Panc1 (cell line): ENCODE measurements at regions not wholly inside any gene's neighbourhood (a gene's known extent, or its start where the extent isn't known, plus 50 kb on each side); places are given as distances from the start of the nearest gene placed in this dataset.
"Not testable (repeated sequence)": the region's sequence is repeated elsewhere in the genome, so short reads cannot be mapped to it uniquely, and the experiment has no call there.

Source experiments
- ATAC-seq: fragments of 200-7000 bp; cut with Tn5 transposase; 2 replicates; pipeline ENCODE4 v1.9.1; 2020; ENCODE audit warnings: mild to moderate bottlenecking, moderate library complexity
- BruUV-seq: library from RNA; stranded (reverse); fragments of 400-500 nt; replicated peaks from 2 replicates; lab custom pipeline; 2021; lab: Mats Ljungman, UMichigan
- CTCF ChIA-PET: fragments of 300-600 bp; sonication (Branson Sonifier 250); formaldehyde crosslinking; loops from one replicate; lab custom pipeline; 2022; ENCODE audit warnings: antibody characterized with exemption; lab: Charles Lee
- POLR2A ChIA-PET: fragments of 300-600 bp; sonication (Branson Sonifier 250); formaldehyde crosslinking; loops from one replicate; lab custom pipeline; 2022; ENCODE audit warnings: antibody characterized with exemption; lab: Charles Lee
- DNase-seq: peaks from one replicate; pipeline ENCODE4 v3.0.0-alpha.2; 2010; ENCODE audit warnings: low read depth, low spot score
- H3K27ac ChIP-seq: 2 replicates; pipeline ENCODE4 v1.5.1; 2011; ENCODE audit warnings: mild to moderate bottlenecking, low read length, inconsistent platforms
- H3K27me3 ChIP-seq: fragments of 200-500 bp; sonication (Bioruptor generic); 2 replicates; pipeline ENCODE4 v1.6.0; 2014; ENCODE audit warnings: low read length, inconsistent platforms; ENCODE audit not compliant: control insufficient read depth, insufficient read depth
- H3K36me3 ChIP-seq: fragments of 200-500 bp; sonication (Bioruptor generic); 2 replicates; pipeline ENCODE4 v1.5.1; 2014; ENCODE audit warnings: inconsistent platforms, mild to moderate bottlenecking, low read length, moderate library complexity; ENCODE audit not compliant: control insufficient read depth, insufficient read depth
- H3K4me1 ChIP-seq: 2 replicates; pipeline ENCODE4 v1.5.1; 2011; ENCODE audit warnings: inconsistent platforms, mild to moderate bottlenecking, low read length, moderate library complexity; ENCODE audit not compliant: control insufficient read depth, insufficient read depth
- H3K4me3 ChIP-seq, 2 experiments: 2 replicates each; pipeline ENCODE4 v1.5.1; 2011 to 2012; ENCODE audit warnings: low read depth in 2 of 2, low read length in 2 of 2, mild to moderate bottlenecking in 2 of 2, inconsistent platforms in 1 of 2, moderate library complexity in 1 of 2
- H3K9me3 ChIP-seq: fragments of 200-500 bp; sonication (Bioruptor generic); 2 replicates; pipeline ENCODE4 v1.5.1; 2014; ENCODE audit warnings: low read depth, mild to moderate bottlenecking, inconsistent platforms, low read length, moderate library complexity; ENCODE audit not compliant: control insufficient read depth, insufficient read depth
- CTCF ChIP-seq: fragments of 450-650 bp; IDR thresholded peaks from 2 replicates; pipeline ENCODE4 v1.5.1; 2017; ENCODE audit warnings: mild to moderate bottlenecking
- POLR2AphosphoS5 ChIP-seq: IDR thresholded peaks from 2 replicates; pipeline ENCODE4 v1.6.1; 2012; ENCODE audit warnings: mild to moderate bottlenecking, low read depth, low read length, moderate library complexity
- SIN3A ChIP-seq: IDR thresholded peaks from 2 replicates; pipeline ENCODE4 v1.6.1; 2012; ENCODE audit warnings: low read depth, mild to moderate bottlenecking, low read length, moderate library complexity, borderline replicate concordance; ENCODE audit not compliant: insufficient read depth
- TCF7L2 ChIP-seq: IDR thresholded peaks from 2 replicates; pipeline ENCODE4 v1.6.1; 2011; ENCODE audit warnings: mild to moderate bottlenecking, low read depth, low read length, inconsistent platforms
- in situ Hi-C: cut with HindIII; loops from 2 replicates; pipeline ENCODE4 v1.10.0; 2016; ENCODE audit warnings: low sequenced_read_pairs, low pct_unique_long_range_greater_than_20kb
- intact Hi-C: fragments of 100-400 bp; cut with micrococcal nuclease; formaldehyde crosslinking; loops from one replicate; pipeline ENCODE4 v1.10.0; 2022; ENCODE audit not compliant: unreplicated experiment
- TF ChIP-seq, protein P1 (sequence below), 2 experiments: IDR thresholded peaks; 2 replicates each; pipeline ENCODE4 v1.6.1; 2011 to 2012; ENCODE audit warnings: low read depth in 2 of 2, control low read depth in 1 of 2, low read length in 1 of 2, mild to moderate bottlenecking in 1 of 2, moderate library complexity in 1 of 2; ENCODE audit not compliant: insufficient read depth in 1 of 2

DNA sequence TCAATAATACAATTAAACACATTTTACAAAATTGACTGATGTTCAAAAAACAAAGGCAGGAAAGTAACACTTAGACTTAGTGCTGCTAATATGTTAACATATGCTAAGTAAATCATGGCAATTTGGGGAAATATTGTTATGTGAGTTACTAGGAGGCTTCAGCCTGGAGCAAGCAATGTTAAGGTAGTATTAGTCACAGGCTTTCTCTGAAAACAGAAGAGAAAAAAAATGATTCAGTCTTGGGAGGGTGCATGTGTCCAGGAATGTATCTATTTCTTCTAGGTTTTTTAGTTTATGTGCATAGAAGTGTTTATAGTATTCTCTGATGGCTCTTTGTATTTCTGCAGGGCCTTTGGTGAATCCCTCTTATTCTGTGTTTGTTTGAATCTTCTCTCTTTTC, 345.8 kb upstream of the TFPI start:
- Histone ChIP-seq H3K9me3 (no peaks in the 10 kb centered on the region), H3K36me3 (no peaks in the 10 kb centered on the region), H3K4me1 (no peaks in the 10 kb centered on the region), H3K27me3 (no peaks in the 10 kb centered on the region), H3K27ac (no peak overlapping the region), H3K4me3 (no peak overlapping the region)
- no peak for DNase-seq
- intact Hi-C loops: no loop called here
- in situ Hi-C loops: no loop called here
- no TSS peak for BruUV-seq
- CTCF ChIA-PET: no interaction called here
- TF ChIP-seq POLR2AphosphoS5 (no peak), CTCF (no peak), SIN3A (no peak), TCF7L2 (no peak)
- TF ChIP-seq, protein P1, sequence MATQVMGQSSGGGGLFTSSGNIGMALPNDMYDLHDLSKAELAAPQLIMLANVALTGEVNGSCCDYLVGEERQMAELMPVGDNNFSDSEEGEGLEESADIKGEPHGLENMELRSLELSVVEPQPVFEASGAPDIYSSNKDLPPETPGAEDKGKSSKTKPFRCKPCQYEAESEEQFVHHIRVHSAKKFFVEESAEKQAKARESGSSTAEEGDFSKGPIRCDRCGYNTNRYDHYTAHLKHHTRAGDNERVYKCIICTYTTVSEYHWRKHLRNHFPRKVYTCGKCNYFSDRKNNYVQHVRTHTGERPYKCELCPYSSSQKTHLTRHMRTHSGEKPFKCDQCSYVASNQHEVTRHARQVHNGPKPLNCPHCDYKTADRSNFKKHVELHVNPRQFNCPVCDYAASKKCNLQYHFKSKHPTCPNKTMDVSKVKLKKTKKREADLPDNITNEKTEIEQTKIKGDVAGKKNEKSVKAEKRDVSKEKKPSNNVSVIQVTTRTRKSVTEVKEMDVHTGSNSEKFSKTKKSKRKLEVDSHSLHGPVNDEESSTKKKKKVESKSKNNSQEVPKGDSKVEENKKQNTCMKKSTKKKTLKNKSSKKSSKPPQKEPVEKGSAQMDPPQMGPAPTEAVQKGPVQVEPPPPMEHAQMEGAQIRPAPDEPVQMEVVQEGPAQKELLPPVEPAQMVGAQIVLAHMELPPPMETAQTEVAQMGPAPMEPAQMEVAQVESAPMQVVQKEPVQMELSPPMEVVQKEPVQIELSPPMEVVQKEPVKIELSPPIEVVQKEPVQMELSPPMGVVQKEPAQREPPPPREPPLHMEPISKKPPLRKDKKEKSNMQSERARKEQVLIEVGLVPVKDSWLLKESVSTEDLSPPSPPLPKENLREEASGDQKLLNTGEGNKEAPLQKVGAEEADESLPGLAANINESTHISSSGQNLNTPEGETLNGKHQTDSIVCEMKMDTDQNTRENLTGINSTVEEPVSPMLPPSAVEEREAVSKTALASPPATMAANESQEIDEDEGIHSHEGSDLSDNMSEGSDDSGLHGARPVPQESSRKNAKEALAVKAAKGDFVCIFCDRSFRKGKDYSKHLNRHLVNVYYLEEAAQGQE (IDR thresholded peaks at IDR 0.05; ENCODE audit: insufficient read depth in 1 of 2, low read depth in 2 of 2, low read length in 1 of 2): no peak
- POLR2A ChIA-PET: interaction anchor here (0.7 kb wide), 1 partner anchor 151 kb away, joined by 8 read pairs; no protein-coding TSS in a partner anchor
- ATAC-seq: no peak

- in situ Hi-C loops (no loop called here), intact Hi-C loops (no loop called here)
- no peak for TF ChIP-seq SIN3A
- no peaks in the 10 kb centered on the region for H3K4me1 ChIP-seq
- H3K27ac ChIP-seq: no peak overlapping the region
- no peaks in the 10 kb centered on the region for H3K27me3 ChIP-seq
- DNase-seq (no peak), ATAC-seq (no peak)
- POLR2A ChIA-PET: interaction anchor here (0.6 kb wide), 1 partner anchor 24 kb away, joined by 13 read pairs; no protein-coding TSS in a partner anchor
- H3K4me3 ChIP-seq: no peak overlapping the region
- CTCF ChIA-PET: no interaction called here
- no peaks in the 10 kb centered on the region for H3K9me3 ChIP-seq
- H3K36me3 ChIP-seq: no peaks in the 10 kb centered on the region
- BruUV-seq: no TSS peak
Measured at GRCh38 chr2:187906021-187906420, 351.8 kb upstream of the TFPI start.

GRCh38 chr2:187910922-187911321, 356.7 kb upstream of the TFPI start:
- in situ Hi-C loops, BruUV-seq, intact Hi-C loops, ATAC-seq, CTCF ChIA-PET, H3K36me3 ChIP-seq, H3K27ac ChIP-seq, DNase-seq, POLR2A ChIA-PET, H3K4me1 ChIP-seq, H3K4me3 ChIP-seq, H3K9me3 ChIP-seq, H3K27me3 ChIP-seq: not testable (repeated sequence)
